Brain microvascular endothelial cell (primary cell): ENCODE measurements at regions not wholly inside any gene's neighbourhood (a gene's known extent, or its start where the extent isn't known, plus 50 kb on each side); places are given as distances from the start of the nearest gene placed in this dataset.
A peak's percentile ranks its signal among the peaks of the same experiment; 100 is the strongest.

ENCODE experiments used
- DNase-seq: peaks from one replicate; pipeline ENCODE4 v3.0.0-alpha.2; 2020
- H3K27ac ChIP-seq: fragments of 250-450 bp; sonication (Bioruptor Pico); 2 replicates; pipeline ENCODE4 v1.5.1; 2020; ENCODE audit warnings: mild to moderate bottlenecking, moderate library complexity
- H3K27me3 ChIP-seq: fragments of 250-450 bp; sonication (Bioruptor Pico); replicated peaks from 2 replicates; pipeline ENCODE4 v1.5.1; 2020; ENCODE audit warnings: mild to moderate bottlenecking
- H3K36me3 ChIP-seq: fragments of 250-450 bp; sonication (Bioruptor Pico); replicated peaks from 2 replicates; pipeline ENCODE4 v1.5.1; 2020; ENCODE audit warnings: mild to moderate bottlenecking
- H3K4me3 ChIP-seq: 2 replicates; pipeline ENCODE4 v1.5.1; 2011; ENCODE audit warnings: low read depth, mild to moderate bottlenecking, control low read depth, low read length, moderate library complexity
- CTCF ChIP-seq: IDR thresholded peaks from 2 replicates; pipeline ENCODE4 v1.5.1; 2011; ENCODE audit warnings: low read depth, mild to moderate bottlenecking, moderate library complexity, low read length, control low read depth, inconsistent platforms; ENCODE audit errors: missing control alignments
- in situ Hi-C: cut with HindIII; loops from 2 replicates; pipeline ENCODE4 v1.10.0; 2017; ENCODE audit warnings: low sequenced_read_pairs, low pct_ligation_motif_present

- in situ Hi-C loops = loop anchor here (25.0 kb wide), 1 partner anchor 99 kb away; no protein-coding TSS in a partner anchor
- peak; percentile 20 for DNase-seq
- TF ChIP-seq CTCF = no peak
- no peak overlapping the region for H3K4me3 ChIP-seq
- H3K27me3 ChIP-seq = no peaks in the 10 kb centered on the region
- no peaks in the 10 kb centered on the region for H3K36me3 ChIP-seq
- H3K27ac ChIP-seq = no peak overlapping the region
Observed at GRCh38 chrX:39813631-39814277, 284.0 kb downstream of the BCOR start.

GRCh38 chrX:39814391-39814790 lies 283.4 kb downstream of the BCOR start:
- Histone ChIP-seq H3K27me3 (no peaks in the 10 kb centered on the region), H3K4me3 (no peak overlapping the region), H3K27ac (no peak overlapping the region), H3K36me3 (no peaks in the 10 kb centered on the region)
- TF ChIP-seq CTCF = peak; percentile 53
- DNase-seq = no peak
- in situ Hi-C loops = loop anchor here (25.0 kb wide), 1 partner anchor 98 kb away; no protein-coding TSS in a partner anchor

- no peaks in the 10 kb centered on the region for H3K36me3 ChIP-seq
- H3K4me3 ChIP-seq = no peak overlapping the region
- DNase-seq = no peak
- in situ Hi-C loops = loop anchor here (25.0 kb wide), 1 partner anchor 97 kb away; no protein-coding TSS in a partner anchor
- no peaks in the 10 kb centered on the region for H3K27me3 ChIP-seq
- H3K27ac ChIP-seq = no peak overlapping the region
- TF ChIP-seq CTCF = no peak
Observed at GRCh38 chrX:39815631-39816030, 282.1 kb downstream of the BCOR start.

GRCh38 chrX:39816871-39817731 lies 280.7 kb downstream of the BCOR start:
- Histone ChIP-seq H3K4me3 (peak overlapping the region; percentile 1), H3K27me3 (no peaks in the 10 kb centered on the region), H3K27ac (no peak overlapping the region), H3K36me3 (no peaks in the 10 kb centered on the region)
- in situ Hi-C loops = loop anchor here (25.0 kb wide), 1 partner anchor 95 kb away; no protein-coding TSS in a partner anchor
- peak; percentile 36 for DNase-seq
- no peak for TF ChIP-seq CTCF

GRCh38 chrX:39817754-39818470 lies 279.8 kb downstream of the BCOR start:
- no peak overlapping the region for H3K27ac ChIP-seq

More at GRCh38 chrX:39817754-39818470, 279.8 kb downstream of the BCOR start:
- Histone ChIP-seq H3K36me3 (no peaks in the 10 kb centered on the region), H3K27me3 (no peaks in the 10 kb centered on the region), H3K4me3 (no peak overlapping the region)
- TF ChIP-seq CTCF = no peak
- in situ Hi-C loops = loop anchor here (25.0 kb wide), 1 partner anchor 94 kb away; no protein-coding TSS in a partner anchor
- DNase-seq = no peak
